NCI-H82 (cell line): ENCODE measurements at regions not wholly inside any gene's neighbourhood (a gene's known extent, or its start where the extent isn't known, plus 50 kb on each side); places are given as distances from the start of the nearest gene placed in this dataset.

ENCODE experiments used
- DNase-seq: peaks from one replicate; lab custom pipeline; 2025; lab: John Stamatoyannopoulos, UW

- no peak for DNase-seq
Observed at GRCh38 chr4:19406789-19407188, 844.9 kb upstream of the SLIT2 start.

- DNase-seq, result no peak
Observed at GRCh38 chr4:19403786-19404370, 847.8 kb upstream of the SLIT2 start.

GRCh38 chr4:19402581-19403065, 849.1 kb upstream of the SLIT2 start:
- no peak for DNase-seq

- no peak for DNase-seq
Observed at GRCh38 chr4:19401301-19402080, 850.2 kb upstream of the SLIT2 start.

GRCh38 chr4:19400820-19401219, 850.9 kb upstream of the SLIT2 start:
- no peak for DNase-seq

GRCh38 chr4:19399001-19399400, 852.7 kb upstream of the SLIT2 start:
- no peak for DNase-seq

- DNase-seq, result no peak
Observed at GRCh38 chr4:19386786-19387185, 864.9 kb upstream of the SLIT2 start.

GRCh38 chr4:19382993-19383756, 868.5 kb upstream of the SLIT2 start:
- no peak for DNase-seq

GRCh38 chr4:19381068-19381467, 870.6 kb upstream of the SLIT2 start:
- no peak for DNase-seq

GRCh38 chr4:19380600-19380999, 871.1 kb upstream of the SLIT2 start:
- DNase-seq, result no peak

GRCh38 chr4:19379191-19379708, 872.5 kb upstream of the SLIT2 start:
- DNase-seq, result no peak

GRCh38 chr4:19375931-19376330, 875.8 kb upstream of the SLIT2 start:
- no peak for DNase-seq

GRCh38 chr4:19375136-19375804, 876.4 kb upstream of the SLIT2 start:
- peak; percentile 2 for DNase-seq

- DNase-seq, result no peak
Observed at GRCh38 chr4:19372390-19372789, 879.3 kb upstream of the SLIT2 start.

GRCh38 chr4:19368800-19369199, 882.9 kb upstream of the SLIT2 start:
- DNase-seq, result no peak

- no peak for DNase-seq
Observed at GRCh38 chr4:19366916-19367315, 884.8 kb upstream of the SLIT2 start.

GRCh38 chr4:19358015-19358414, 893.7 kb upstream of the SLIT2 start:
- DNase-seq, result no peak

- DNase-seq, result no peak
Observed at GRCh38 chr4:19349416-19349815, 902.3 kb upstream of the SLIT2 start.

- DNase-seq, result no peak
Observed at GRCh38 chr4:19348746-19349145, 903.0 kb upstream of the SLIT2 start.

- DNase-seq, result no peak
Observed at GRCh38 chr4:19346636-19347035, 905.1 kb upstream of the SLIT2 start.

- no peak for DNase-seq
Observed at GRCh38 chr4:19329631-19330030, 922.1 kb upstream of the SLIT2 start.

GRCh38 chr4:19329077-19329476, 922.6 kb upstream of the SLIT2 start:
- no peak for DNase-seq
